ENCODE measurements at regions not wholly inside any gene's neighbourhood (a gene's known extent, or its start where the extent isn't known, plus 50 kb on each side); places are given as distances from the start of the nearest gene placed in this dataset.

- no peak for TF ChIP-seq POLR2AphosphoS5 (IDR thresholded peaks at IDR 0.05; ENCODE audit: low read depth, low read length)
- TF ChIP-seq POLR2A (IDR thresholded peaks at IDR 0.05; ENCODE audit: low read depth, low read length), result no peak
Observed at GRCh38 chr7:156432018-156432417, 208.6 kb upstream of the RNF32 start.

Data from GM12892 (cell line).